Activated T-cell treated with anti-CD3 and anti-CD28 coated beads for 24 hours (primary cell): ENCODE measurements at regions not wholly inside any gene's neighbourhood (a gene's known extent, or its start where the extent isn't known, plus 50 kb on each side); places are given as distances from the start of the nearest gene placed in this dataset.
"Not testable (repeated sequence)": the region's sequence is repeated elsewhere in the genome, so short reads cannot be mapped to it uniquely, and the experiment has no call there.

Source experiments
- DNase-seq: peaks from one replicate; pipeline ENCODE4 v3.0.0-alpha.2; 2020; ENCODE audit warnings: low read depth

- no peak for DNase-seq
These were observed 205.5 kb downstream of the EMX2 start for GRCh38 chr10:117748058-117748457.

GRCh38 chr10:117750616-117751015 is 208.1 kb downstream of the EMX2 start:
- no peak for DNase-seq

DNA sequence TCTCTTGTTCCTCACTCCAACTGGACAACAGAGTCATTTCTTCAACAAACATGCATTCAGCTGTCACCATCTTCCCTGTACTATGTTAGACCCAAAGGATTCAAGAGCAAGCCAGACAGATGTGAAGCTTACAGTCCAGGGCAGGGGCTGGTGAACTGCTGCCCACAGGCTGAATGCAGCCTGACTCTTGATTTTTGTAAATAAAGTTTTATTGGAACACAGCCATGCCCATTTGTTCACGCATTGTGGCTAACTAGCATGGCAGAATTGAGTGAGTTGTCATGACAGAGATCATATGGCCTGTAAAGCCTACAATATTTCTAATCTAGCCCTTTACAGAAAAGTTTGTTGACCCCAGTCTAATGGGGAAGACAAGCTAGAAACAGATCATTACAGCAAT is 208.7 kb downstream of the EMX2 start:
- DNase-seq: no peak

DNA sequence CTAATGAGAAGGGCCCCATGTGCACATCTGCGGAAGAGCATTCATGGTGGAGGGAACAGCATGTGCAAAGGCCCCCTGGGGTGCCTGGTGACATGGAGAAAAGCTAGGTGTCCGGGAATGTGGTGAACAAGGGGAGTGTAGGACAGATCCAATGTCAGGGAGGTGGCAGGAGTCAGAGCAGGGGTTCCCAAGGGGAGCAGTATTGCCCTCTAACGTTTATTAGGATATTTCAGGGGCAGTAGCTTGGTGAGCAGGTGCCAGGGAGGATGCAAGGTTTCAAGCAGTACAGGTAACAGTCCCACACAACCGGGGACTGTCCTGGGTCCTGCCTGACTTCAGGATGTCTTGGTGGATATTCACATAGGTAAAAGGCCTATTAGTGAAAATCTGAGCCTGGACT is 209.6 kb downstream of the EMX2 start:
- DNase-seq: no peak

- no peak for DNase-seq
These were observed 212.5 kb downstream of the EMX2 start for GRCh38 chr10:117754770-117755658.

- no peak for DNase-seq
These were observed 213.1 kb downstream of the EMX2 start for GRCh38 chr10:117755659-117756014.

DNA sequence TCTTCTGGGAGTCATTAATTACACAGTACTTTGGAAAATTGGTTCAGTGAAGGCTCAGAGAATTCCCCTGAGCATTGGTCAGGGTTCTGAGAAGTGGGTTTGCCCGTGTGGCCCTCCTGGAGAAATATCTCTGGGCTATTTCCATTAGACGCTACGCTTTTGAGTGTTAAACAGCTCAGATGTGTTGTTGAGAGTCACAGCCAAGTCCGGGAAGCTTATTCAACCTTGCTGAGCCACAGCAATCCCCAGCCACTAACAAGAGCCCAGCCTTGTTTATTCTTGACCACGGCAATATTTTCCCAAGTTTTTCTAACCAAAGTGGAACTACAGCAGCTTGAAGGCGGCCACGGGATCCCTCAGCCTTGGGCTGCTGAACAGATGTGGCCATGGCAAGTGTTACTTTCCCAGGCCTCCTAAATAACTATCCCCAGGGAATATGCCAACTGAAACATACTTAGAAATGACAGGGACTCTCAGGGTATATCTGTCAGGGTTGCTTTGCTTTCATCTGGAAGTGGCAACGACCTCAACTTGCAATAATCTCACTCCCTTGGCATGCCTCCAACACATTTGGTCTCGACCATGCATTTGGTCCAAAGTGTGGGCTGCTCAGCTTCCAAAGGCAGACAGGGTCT is 214.7 kb downstream of the EMX2 start:
- no peak for DNase-seq

GRCh38 chr10:117759266-117759665 is 216.7 kb downstream of the EMX2 start:
- DNase-seq: no peak

DNA sequence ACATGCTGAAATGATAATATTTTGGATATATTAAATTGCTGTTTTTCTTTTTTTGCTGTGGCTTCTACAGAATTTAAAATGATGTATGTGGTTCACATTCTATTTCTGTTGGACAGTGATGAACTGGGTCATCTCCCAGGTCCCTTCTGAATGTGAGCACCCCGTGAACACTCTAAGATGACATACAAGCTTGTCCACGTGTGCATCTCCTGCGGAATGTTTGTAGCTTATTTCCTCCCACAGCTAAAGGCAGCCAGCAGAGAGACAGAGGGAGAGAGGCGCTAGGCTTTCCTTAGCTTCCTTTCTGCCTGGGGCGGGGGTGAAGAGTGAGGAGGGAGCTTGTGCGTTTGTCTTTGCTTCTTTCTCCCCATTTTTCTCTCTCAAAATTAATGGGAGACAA is 219.1 kb downstream of the EMX2 start:
- no peak for DNase-seq

GRCh38 chr10:117762126-117762818 is 219.7 kb downstream of the EMX2 start:
- no peak for DNase-seq

DNA sequence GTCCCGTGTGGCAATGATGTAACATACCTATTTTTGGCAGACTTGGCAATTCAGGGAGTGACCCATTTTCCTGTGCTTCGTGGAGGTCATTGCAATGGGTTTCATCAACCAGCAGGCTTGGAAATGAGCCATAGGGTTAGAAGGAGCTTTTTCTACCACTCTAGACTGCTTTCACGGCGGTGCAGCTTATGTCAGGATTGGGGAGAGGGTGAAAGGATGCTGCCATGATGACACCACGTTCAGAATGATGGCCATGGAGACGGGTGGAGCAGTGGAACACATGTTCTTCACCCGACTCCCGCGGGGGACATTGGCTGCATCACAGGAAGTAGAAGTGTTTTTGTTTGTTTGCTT is 220.2 kb downstream of the EMX2 start:
- no peak for DNase-seq

GRCh38 chr10:117763528-117763927 is 221.0 kb downstream of the EMX2 start:
- no peak for DNase-seq

DNA sequence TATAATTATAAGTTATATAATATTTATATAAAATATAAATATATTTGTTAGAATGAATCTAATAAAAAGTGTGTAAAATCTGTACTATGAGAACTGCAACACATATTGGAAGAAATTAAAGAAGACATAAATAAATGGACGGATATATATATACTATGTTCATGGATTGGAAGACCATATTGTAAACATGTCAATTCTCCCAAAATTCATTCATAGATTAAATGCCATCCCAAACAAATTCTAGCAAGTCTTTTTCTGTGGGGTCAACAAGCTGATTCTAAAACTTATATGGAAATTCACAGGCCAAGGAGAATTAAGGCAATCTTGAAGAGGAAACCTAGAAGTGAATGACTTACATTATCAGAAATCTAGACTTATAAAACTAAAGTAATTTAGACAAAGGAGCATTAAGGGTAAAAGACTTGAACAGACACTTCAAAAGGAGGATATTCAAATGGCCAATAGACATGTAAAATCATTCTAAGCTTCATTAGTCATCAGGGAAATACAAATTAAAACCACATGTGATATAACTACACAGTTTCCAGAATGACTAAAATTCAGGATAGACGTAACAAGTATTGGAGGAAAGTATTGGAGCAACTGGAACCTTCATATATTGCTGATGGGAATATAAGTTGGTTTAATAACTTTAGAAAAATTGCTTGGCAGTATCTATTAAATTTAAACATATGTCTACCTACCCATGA is 225.9 kb downstream of the EMX2 start:
- no peak for DNase-seq

- no peak for DNase-seq
These were observed 233.0 kb downstream of the EMX2 start for GRCh38 chr10:117775526-117775925.

DNA sequence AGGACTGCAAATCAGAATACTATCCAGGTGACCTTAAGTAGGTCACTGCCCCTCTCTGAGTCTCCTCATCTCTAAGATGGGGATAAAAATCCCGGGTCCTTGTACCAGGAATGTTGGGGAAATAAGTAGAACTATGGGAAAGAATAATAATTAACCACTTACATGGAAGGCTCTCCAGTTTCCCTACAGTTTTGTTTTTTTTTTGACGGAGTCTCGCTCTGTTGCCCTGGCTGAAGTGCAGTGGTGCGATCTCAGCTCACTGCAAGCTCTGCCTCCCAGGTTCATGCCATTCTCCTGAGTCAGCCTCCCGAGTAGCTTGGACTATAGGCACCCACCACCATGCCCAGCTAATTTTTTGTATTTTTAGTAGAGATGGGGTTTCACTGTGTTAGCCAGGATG is 234.7 kb downstream of the EMX2 start:
- DNase-seq: not testable (repeated sequence)

- DNase-seq: no peak
These were observed 235.7 kb downstream of the EMX2 start for GRCh38 chr10:117778241-117778640.

- no peak for DNase-seq
These were observed 237.9 kb downstream of the EMX2 start for GRCh38 chr10:117780411-117780810.

GRCh38 chr10:117781216-117781831 is 238.8 kb downstream of the EMX2 start:
- DNase-seq: no peak

DNA sequence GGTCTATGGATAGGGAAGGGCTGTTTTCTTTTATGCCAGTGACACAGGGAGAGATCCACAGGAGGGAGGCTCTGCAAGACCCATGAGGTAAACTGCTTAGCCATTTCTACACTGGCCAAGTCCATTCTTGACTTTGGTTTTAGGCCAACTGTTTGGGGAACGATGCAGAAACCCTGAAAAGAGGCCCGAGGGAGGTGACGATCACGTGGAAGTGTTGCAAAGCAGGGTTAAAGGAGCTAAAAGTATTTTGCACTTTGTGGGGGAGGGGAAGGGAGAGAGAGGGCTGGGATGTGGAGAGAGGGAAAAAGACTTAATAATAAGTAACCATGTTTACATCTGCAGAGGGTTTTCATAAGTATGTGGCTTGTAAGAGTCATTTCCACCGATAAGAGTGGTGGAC is 239.7 kb downstream of the EMX2 start:
- no peak for DNase-seq

- no peak for DNase-seq
These were observed 241.3 kb downstream of the EMX2 start for GRCh38 chr10:117783698-117784395.

GRCh38 chr10:117784776-117785175 is 242.2 kb downstream of the EMX2 start:
- no peak for DNase-seq
